AG04449 (cell line): ENCODE measurements at regions not wholly inside any gene's neighbourhood (a gene's known extent, or its start where the extent isn't known, plus 50 kb on each side); places are given as distances from the start of the nearest gene placed in this dataset.

Experiments used
- CTCF ChIA-PET: fragments of 350-600 bp; formaldehyde crosslinking; extraction: SDS; loops from one replicate; lab custom pipeline; 2021; ENCODE audit warnings: antibody characterized with exemption; lab: Yijun Ruan, JAX
- POLR2A ChIA-PET: fragments of 400-600, 350-600 bp; formaldehyde crosslinking; extraction: SDS; loops from one replicate; lab custom pipeline; 2020; ENCODE audit warnings: antibody characterized with exemption, inconsistent platforms; lab: Yijun Ruan, JAX
- DNase-seq: peaks from one replicate; pipeline ENCODE4 v3.0.0-alpha.2; 2010; ENCODE audit warnings: low read depth, low spot score
- H3K4me3 ChIP-seq: 2 replicates; pipeline ENCODE4 v1.5.1; 2011; ENCODE audit warnings: low read depth, mild to moderate bottlenecking, control low read depth, low read length
- CTCF ChIP-seq: IDR thresholded peaks from one replicate; pipeline ENCODE4 v1.5.1; 2011; ENCODE audit warnings: mild to moderate bottlenecking, moderate library complexity, low read length, control low read depth, inconsistent platforms; ENCODE audit not compliant: insufficient read depth; ENCODE audit errors: missing control alignments

GRCh38 chr5:17727098-17727497, 92.8 kb downstream of the TAF11L14 start:
- ChIA-PET POLR2A (no interaction called here), CTCF (no interaction called here)
- no peak for TF ChIP-seq CTCF
- no peak for DNase-seq
- no peak overlapping the region for H3K4me3 ChIP-seq

DNA sequence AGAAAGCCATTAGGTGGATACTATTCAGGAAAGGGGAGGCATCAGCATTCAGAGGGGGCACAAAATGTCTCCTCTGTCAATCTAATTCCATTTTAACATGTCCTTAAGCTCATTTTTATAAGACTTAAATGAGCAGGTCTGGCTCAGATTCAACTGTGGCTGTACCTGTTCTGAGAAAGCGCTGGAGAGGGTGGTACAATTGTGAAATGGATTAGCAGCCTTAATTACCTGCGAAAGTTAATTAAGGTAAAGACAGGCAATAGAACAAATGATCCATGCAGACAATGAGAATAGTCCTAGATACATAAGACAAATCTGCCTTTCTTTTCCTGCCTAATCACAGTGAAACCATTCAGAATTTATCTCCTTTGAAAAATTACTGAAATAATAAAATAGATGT, 96.2 kb downstream of the TAF11L14 start:
- CTCF ChIA-PET = no interaction called here

GRCh38 chr5:17732351-17732923, 98.2 kb downstream of the TAF11L14 start:
- no peak for TF ChIP-seq CTCF
- ChIA-PET POLR2A (no interaction called here), CTCF (no interaction called here)
- no peak overlapping the region for H3K4me3 ChIP-seq
- DNase-seq = no peak

More for the DNA sequence above, 96.2 kb downstream of the TAF11L14 start:
- DNase-seq = no peak
- POLR2A ChIA-PET = no interaction called here
- no peak for TF ChIP-seq CTCF
- H3K4me3 ChIP-seq = no peak overlapping the region

GRCh38 chr5:17734011-17734410, 99.8 kb downstream of the TAF11L14 start:
- DNase-seq = no peak
- no peak for TF ChIP-seq CTCF
- ChIA-PET CTCF (no interaction called here), POLR2A (no interaction called here)
- no peak overlapping the region for H3K4me3 ChIP-seq

- no peak for DNase-seq
- ChIA-PET CTCF (no interaction called here), POLR2A (no interaction called here)
- TF ChIP-seq CTCF = no peak
- H3K4me3 ChIP-seq = no peak overlapping the region
Measured at GRCh38 chr5:17735761-17736160, 101.5 kb downstream of the TAF11L14 start.

- DNase-seq = no peak
- H3K4me3 ChIP-seq = no peak overlapping the region
- TF ChIP-seq CTCF = no peak
- POLR2A ChIA-PET = no interaction called here
- CTCF ChIA-PET = no interaction called here
Measured at GRCh38 chr5:17737092-17737491, 102.8 kb downstream of the TAF11L14 start.
